HG03060 (cell line): ENCODE measurements at regions not wholly inside any gene's neighbourhood (a gene's known extent, or its start where the extent isn't known, plus 50 kb on each side); places are given as distances from the start of the nearest gene placed in this dataset.

Experiments used
- ATAC-seq: cut with Tn5 transposase; IDR thresholded peaks from one replicate; pipeline ENCODE4 v1.9.1; 2021; ENCODE audit warnings: low read depth, moderate number of reproducible peaks; ENCODE audit not compliant: unreplicated experiment

- ATAC-seq, result no peak
Measured at GRCh38 chr1:61533546-61533945, 191.4 kb downstream of the TM2D1 start.

DNA sequence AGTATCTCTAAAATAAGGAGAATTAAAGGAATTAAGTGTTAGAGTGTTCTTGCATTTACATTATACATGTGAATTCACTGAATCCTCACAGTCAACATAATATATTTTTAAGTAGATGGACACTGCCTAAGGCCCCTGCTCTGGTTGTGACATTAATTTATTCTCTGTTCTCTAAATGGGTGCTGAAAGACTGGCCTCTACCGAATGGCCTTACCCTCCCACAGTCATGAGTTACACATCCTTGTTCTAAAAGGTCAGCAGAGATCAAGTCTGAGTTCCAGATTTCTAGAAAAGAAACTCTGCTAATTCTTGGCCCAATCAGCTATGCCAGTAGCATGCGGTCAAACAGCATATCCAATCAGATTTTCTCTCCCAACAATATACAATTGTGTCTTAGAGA lies 193.2 kb downstream of the TM2D1 start:
- no peak for ATAC-seq

DNA sequence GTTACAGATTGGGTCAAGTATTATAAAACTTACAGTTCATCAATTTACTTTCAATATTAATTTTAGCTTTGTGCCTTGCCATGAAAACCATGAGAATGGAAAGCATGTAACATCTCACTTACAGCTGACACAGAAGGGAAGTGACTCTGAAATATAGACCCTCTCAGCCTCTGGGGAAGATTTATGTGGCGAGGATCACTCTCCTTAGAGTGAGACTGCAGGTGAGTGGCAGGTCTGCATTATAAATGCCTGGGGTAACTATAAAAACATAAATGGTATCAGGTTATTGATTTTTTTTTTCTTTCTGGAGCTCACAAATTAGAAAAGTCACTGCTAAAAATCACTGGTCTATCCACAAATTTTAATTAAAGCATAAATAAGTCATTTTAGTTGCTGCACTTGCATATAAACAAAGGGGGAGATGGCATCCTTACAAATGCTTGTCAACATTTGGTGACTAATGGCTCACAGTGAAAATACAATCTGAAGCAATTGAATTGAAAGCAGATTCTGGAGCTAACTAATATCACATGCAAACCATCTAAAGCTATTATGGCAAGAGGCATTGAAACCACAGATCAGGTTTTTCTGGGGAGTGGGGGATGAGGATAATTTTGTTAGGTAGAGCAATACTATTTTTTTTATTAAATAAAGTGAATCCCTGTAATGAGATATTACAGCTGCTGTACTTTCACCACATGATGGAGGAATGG lies 200.9 kb downstream of the TM2D1 start:
- ATAC-seq, result no peak

- ATAC-seq, result no peak
Measured at GRCh38 chr1:61523229-61523628, 201.7 kb downstream of the TM2D1 start.

- no peak for ATAC-seq
Measured at GRCh38 chr1:61520401-61520800, 204.5 kb downstream of the TM2D1 start.

GRCh38 chr1:61519631-61520030 lies 205.3 kb downstream of the TM2D1 start:
- no peak for ATAC-seq

- ATAC-seq, result no peak
Measured at GRCh38 chr1:61518670-61519400, 206.1 kb downstream of the TM2D1 start.

GRCh38 chr1:61517345-61517744 lies 207.6 kb downstream of the TM2D1 start:
- ATAC-seq, result no peak

- no peak for ATAC-seq
Measured at GRCh38 chr1:61515096-61515495, 209.8 kb downstream of the TM2D1 start.
